Esophagus muscularis mucosa (tissue), 4 donors: ENCODE measurements at regions not wholly inside any gene's neighbourhood (a gene's known extent, or its start where the extent isn't known, plus 50 kb on each side); places are given as distances from the start of the nearest gene placed in this dataset.

ENCODE experiments used
- DNase-seq: peaks from one replicate; pipeline ENCODE4 v3.0.0-alpha.2; 2017; ENCODE audit errors: extremely low spot score
- H3K27ac ChIP-seq, 4 donors: fragments of 200-600 bp; sonication (generic); replicated peaks in 1 of 4; 1 replicate in 3 of 4; 2 replicates in 1 of 4; pipeline ENCODE4 v1.5.1; 2016 to 2019; ENCODE audit warnings: mild to moderate bottlenecking in 1 of 4
- H3K27me3 ChIP-seq, 4 donors: fragments of 200-600 bp; sonication (generic); one replicate each; pipeline versions ENCODE4 v1.5.1 to v1.6.0; 2016 to 2019
- H3K36me3 ChIP-seq, 4 donors: fragments of 200-600 bp; sonication (generic); one replicate each; pipeline ENCODE4 v1.5.1; 2016 to 2019
- H3K4me1 ChIP-seq, 4 donors: fragments of 200-600 bp; sonication (generic); one replicate each; pipeline ENCODE4 v1.5.1; 2016 to 2019
- H3K4me3 ChIP-seq, 4 donors: fragments of 200-600 bp; sonication (generic); 1 replicate in 2 of 4; 2 replicates in 2 of 4; pipeline ENCODE4 v1.5.1; 2016 to 2019; ENCODE audit warnings: mild to moderate bottlenecking in 4 of 4, moderate library complexity in 1 of 4
- H3K9me3 ChIP-seq, 4 donors: fragments of 200-600 bp; sonication (generic); 1 replicate in 3 of 4; 2 replicates in 1 of 4; pipeline ENCODE4 v1.5.1; 2016 to 2019
- CTCF ChIP-seq, 3 experiments: fragments of 200-600 bp in 2 of 3; fragments of 450-650 bp in 1 of 3; sonication (generic) in 2 of 3; IDR thresholded peaks; one replicate each; pipeline ENCODE4 v1.5.1; 2017 to 2019; ENCODE audit warnings: antibody characterized with exemption in 3 of 3, mild to moderate bottlenecking in 2 of 3, moderate library complexity in 1 of 3
- EP300 ChIP-seq: sonication (generic); formaldehyde crosslinking; IDR thresholded peaks from one replicate; pipeline ENCODE4 v1.6.1; 2017; ENCODE audit warnings: antibody characterized with exemption
- POLR2A ChIP-seq: fragments of 450-650 bp; IDR thresholded peaks from one replicate; pipeline ENCODE4 v1.6.1; 2017; ENCODE audit warnings: antibody characterized with exemption, moderate library complexity, mild to moderate bottlenecking, low read depth
- POLR2AphosphoS5 ChIP-seq, 2 donors: sonication (generic); formaldehyde crosslinking; IDR thresholded peaks; one replicate each; pipeline ENCODE4 v1.6.1; 2017; ENCODE audit warnings: antibody characterized with exemption in 2 of 2
- WGBS: methylation state at CpG from one replicate; pipeline ENCODE4 v1.1.5; 2018; 5-methylcytosine and 5-hydroxymethylcytosine counted together
- intact Hi-C: fragments of 100-400 bp; cut with DNase I; formaldehyde crosslinking; loops from one replicate; pipeline ENCODE4 v1.15.1; 2023

GRCh38 chr3:137219801-137220445 is 262.1 kb downstream of the IL20RB start:
- no peaks in the 10 kb centered on the region for H3K36me3 ChIP-seq
- H3K4me3 ChIP-seq, result no peak overlapping the region
- H3K27ac ChIP-seq, result no peak overlapping the region
- H3K27me3 ChIP-seq, result no peaks in the 10 kb centered on the region
- DNase-seq, result no peak
- H3K9me3 ChIP-seq, result peaks cover 0 to 11% (median 0%) of the 10 kb centered on the region in 4 donors
- no peaks in the 10 kb centered on the region for H3K4me1 ChIP-seq
- no peak for TF ChIP-seq POLR2AphosphoS5 (IDR thresholded peaks at IDR 0.05)
- no peak for TF ChIP-seq EP300
- TF ChIP-seq CTCF (IDR thresholded peaks at IDR 0.05), result no peak
- TF ChIP-seq POLR2A, result no peak
- 73% methylated on average over 1 of the region's 1 CpG for WGBS
- intact Hi-C loops, result no loop called here

GRCh38 chr3:137222736-137223225 is 265.0 kb downstream of the IL20RB start:
- H3K27me3 ChIP-seq, result no peaks in the 10 kb centered on the region
- intact Hi-C loops, result no loop called here
- TF ChIP-seq EP300 (no peak), POLR2AphosphoS5 (IDR thresholded peaks at IDR 0.05) (no peak), POLR2A (no peak), CTCF (IDR thresholded peaks at IDR 0.05) (no peak)
- H3K36me3 ChIP-seq, result no peaks in the 10 kb centered on the region
- H3K4me1 ChIP-seq, result no peaks in the 10 kb centered on the region
- no peak overlapping the region for H3K27ac ChIP-seq
- H3K4me3 ChIP-seq, result no peak overlapping the region
- WGBS, result 72% methylated on average over 2 of the region's 2 CpGs
- no peak for DNase-seq
- peaks cover 0 to 11% (median 0%) of the 10 kb centered on the region in 4 donors for H3K9me3 ChIP-seq

GRCh38 chr3:137224464-137224863 is 266.7 kb downstream of the IL20RB start:
- 81% methylated on average over 3 of the region's 3 CpGs for WGBS
- H3K4me1 ChIP-seq, result no peaks in the 10 kb centered on the region
- no peaks in the 10 kb centered on the region for H3K36me3 ChIP-seq
- no peak overlapping the region for H3K4me3 ChIP-seq
- TF ChIP-seq POLR2AphosphoS5 (IDR thresholded peaks at IDR 0.05), result no peak
- no peak for TF ChIP-seq POLR2A
- no peak for TF ChIP-seq CTCF (IDR thresholded peaks at IDR 0.05)
- TF ChIP-seq EP300, result no peak
- no peak for DNase-seq
- H3K27me3 ChIP-seq, result no peaks in the 10 kb centered on the region
- peaks cover 0 to 8% (median 0%) of the 10 kb centered on the region in 4 donors for H3K9me3 ChIP-seq
- intact Hi-C loops, result no loop called here
- H3K27ac ChIP-seq, result no peak overlapping the region

- no peaks in the 10 kb centered on the region for H3K36me3 ChIP-seq
- no peak overlapping the region for H3K4me3 ChIP-seq
- 76% methylated on average over 6 of the region's 6 CpGs for WGBS
- intact Hi-C loops, result no loop called here
- TF ChIP-seq POLR2A, result no peak
- TF ChIP-seq EP300, result no peak
- DNase-seq, result no peak
- H3K27me3 ChIP-seq, result no peaks in the 10 kb centered on the region
- H3K4me1 ChIP-seq, result no peaks in the 10 kb centered on the region
- H3K9me3 ChIP-seq, result no peaks in the 10 kb centered on the region
- no peak overlapping the region for H3K27ac ChIP-seq
Observed at GRCh38 chr3:137242836-137243400, 285.1 kb downstream of the IL20RB start.

GRCh38 chr3:137246491-137246890 is 288.7 kb downstream of the IL20RB start:
- no peaks in the 10 kb centered on the region for H3K36me3 ChIP-seq

More at GRCh38 chr3:137246491-137246890, 288.7 kb downstream of the IL20RB start:
- no peak for TF ChIP-seq POLR2AphosphoS5 (IDR thresholded peaks at IDR 0.05)
- no peak for TF ChIP-seq CTCF (IDR thresholded peaks at IDR 0.05)
- no peak for TF ChIP-seq POLR2A
- TF ChIP-seq EP300, result no peak
- 89% methylated on average over 2 of the region's 2 CpGs for WGBS
- no peak overlapping the region for H3K27ac ChIP-seq
- H3K9me3 ChIP-seq, result peaks cover 0 to 11% (median 0%) of the 10 kb centered on the region in 4 donors
- intact Hi-C loops, result no loop called here
- H3K4me1 ChIP-seq, result no peaks in the 10 kb centered on the region
- no peaks in the 10 kb centered on the region for H3K27me3 ChIP-seq
- no peak overlapping the region for H3K4me3 ChIP-seq
- no peak for DNase-seq
